Left forelimb (tissue), 1 donor: ENCODE measurements at regions not wholly inside any gene's neighbourhood (a gene's known extent, or its start where the extent isn't known, plus 50 kb on each side); places are given as distances from the start of the nearest gene placed in this dataset.

Source experiments
- DNase-seq: peaks from one replicate; pipeline ENCODE4 v3.0.0-alpha.2; 2018; ENCODE audit warnings: low spot score

GRCh38 chr12:131478468-131478867 is 232.4 kb upstream of the SFSWAP start:
- DNase-seq, result no peak

- no peak for DNase-seq
These were observed 228.7 kb upstream of the SFSWAP start for GRCh38 chr12:131482199-131482598.

- DNase-seq, result no peak
These were observed 228.2 kb upstream of the SFSWAP start for GRCh38 chr12:131482686-131483085.

- no peak for DNase-seq
These were observed 224.2 kb upstream of the SFSWAP start for GRCh38 chr12:131486451-131487230.

GRCh38 chr12:131487388-131488124 is 223.3 kb upstream of the SFSWAP start:
- no peak for DNase-seq

- DNase-seq, result no peak
These were observed 221.2 kb upstream of the SFSWAP start for GRCh38 chr12:131489718-131490117.

- no peak for DNase-seq
These were observed 219.7 kb upstream of the SFSWAP start for GRCh38 chr12:131491155-131491554.

- DNase-seq, result no peak
These were observed 218.9 kb upstream of the SFSWAP start for GRCh38 chr12:131491916-131492490.

- peak; percentile 33 for DNase-seq
These were observed 217.6 kb upstream of the SFSWAP start for GRCh38 chr12:131493068-131493826.

- DNase-seq, result peak; percentile 53
These were observed 216.7 kb upstream of the SFSWAP start for GRCh38 chr12:131494216-131494615.

GRCh38 chr12:131494741-131495524 is 216.0 kb upstream of the SFSWAP start:
- peak; percentile 52 for DNase-seq

- no peak for DNase-seq
These were observed 212.9 kb upstream of the SFSWAP start for GRCh38 chr12:131497966-131498365.

GRCh38 chr12:131499160-131499863 is 211.6 kb upstream of the SFSWAP start:
- DNase-seq, result no peak

GRCh38 chr12:131499864-131500190 is 211.1 kb upstream of the SFSWAP start:
- no peak for DNase-seq

- DNase-seq, result no peak
These were observed 210.3 kb upstream of the SFSWAP start for GRCh38 chr12:131500564-131500963.

- DNase-seq, result peak; percentile 17
These were observed 205.3 kb upstream of the SFSWAP start for GRCh38 chr12:131505561-131505960.

GRCh38 chr12:131506426-131506825 is 204.5 kb upstream of the SFSWAP start:
- DNase-seq, result no peak

- peak; percentile 45 for DNase-seq
These were observed 203.8 kb upstream of the SFSWAP start for GRCh38 chr12:131507094-131507493.

- DNase-seq, result no peak
These were observed 203.0 kb upstream of the SFSWAP start for GRCh38 chr12:131507881-131508280.

- DNase-seq, result no peak
These were observed 201.2 kb upstream of the SFSWAP start for GRCh38 chr12:131509701-131510100.

GRCh38 chr12:131510431-131510830 is 200.5 kb upstream of the SFSWAP start:
- no peak for DNase-seq
